Head of caudate nucleus (tissue), 42 donors: ENCODE measurements at regions not wholly inside any gene's neighbourhood (a gene's known extent, or its start where the extent isn't known, plus 50 kb on each side); places are given as distances from the start of the nearest gene placed in this dataset.
A peak's percentile ranks its signal among the peaks of the same experiment; 100 is the strongest.

ENCODE experiments used
- DNase-seq, 42 donors: peaks; one replicate each; pipeline versions ENCODE4 v3.0.0 to v3.0.0-alpha.2; 2020 to 2021; ENCODE audit warnings: mixed read lengths in 7 of 42
- intact Hi-C: fragments of 100-400 bp; cut with DNase I; formaldehyde crosslinking; loops from one replicate; pipeline ENCODE4 v1.15.0; 2022

DNA sequence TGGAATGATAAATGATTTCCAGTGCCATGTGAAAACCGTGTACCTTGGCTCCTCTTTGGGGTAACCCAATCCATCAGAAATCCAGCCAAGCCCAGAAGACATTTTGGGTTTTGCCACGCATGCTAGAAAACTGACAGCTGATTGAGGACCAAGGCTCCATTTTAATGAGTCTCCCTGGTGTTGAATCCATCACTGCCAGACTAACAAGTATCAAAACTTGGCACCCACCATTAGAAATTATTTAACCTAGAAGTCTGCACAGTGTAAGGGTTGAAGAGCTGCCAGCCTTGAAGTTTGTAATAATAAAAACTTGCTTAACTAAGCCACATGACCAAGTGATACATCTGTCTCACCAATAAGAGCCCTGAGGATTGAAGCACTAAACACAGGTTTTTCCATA, 369.9 kb downstream of the DNAH5 start:
- no peak for DNase-seq
- intact Hi-C loops: no loop called here

DNA sequence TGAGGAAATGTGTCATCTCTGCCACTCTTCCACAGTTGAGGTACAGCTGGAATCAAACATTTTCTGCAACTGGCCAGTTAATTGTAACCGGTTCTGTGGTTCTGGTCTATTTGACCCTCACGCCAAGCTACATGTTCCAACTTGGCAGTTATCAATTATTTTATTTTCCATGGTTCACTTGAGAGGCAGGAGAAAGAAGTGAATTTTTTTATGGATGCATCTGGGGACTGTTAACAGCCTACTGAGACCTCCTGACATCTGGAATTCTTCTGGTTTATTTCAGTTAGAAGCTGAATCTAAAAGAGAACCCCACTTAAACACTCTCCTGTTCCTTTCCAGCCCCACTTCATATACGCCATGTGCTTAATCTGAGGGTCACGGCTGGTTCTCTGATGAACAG, 372.3 kb downstream of the DNAH5 start:
- DNase-seq: no peak
- intact Hi-C loops: no loop called here

DNA sequence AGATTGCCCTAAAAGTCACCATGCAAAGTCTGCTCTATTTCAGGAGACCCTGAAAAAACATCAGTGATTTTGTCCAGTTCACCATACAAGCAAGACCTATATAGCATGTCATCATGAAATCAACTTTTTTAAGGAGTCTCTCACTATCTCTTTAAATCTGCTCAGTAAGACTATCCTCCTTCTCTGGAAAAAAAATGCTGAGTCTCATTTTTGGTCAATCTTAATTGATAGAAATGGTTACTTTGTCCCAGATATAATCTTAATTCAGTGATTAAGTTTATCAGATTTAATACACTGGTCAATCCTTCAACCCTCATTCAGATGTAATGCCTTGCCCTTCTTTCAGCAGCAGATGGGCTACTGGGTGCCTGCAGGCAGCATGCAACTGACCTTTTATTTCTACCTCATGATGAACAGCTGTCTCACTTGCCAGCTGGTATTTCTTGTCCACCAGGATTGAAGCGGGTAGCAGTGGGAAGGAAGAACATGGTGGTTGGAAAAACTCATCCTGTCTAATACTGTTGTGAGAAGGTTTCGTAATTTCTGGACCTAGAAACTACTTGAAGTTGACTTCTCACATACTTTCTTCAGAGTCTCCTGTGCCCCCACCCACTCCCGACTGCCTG, 375.3 kb downstream of the DNAH5 start:
- intact Hi-C loops: no loop called here
- no peak for DNase-seq

DNA sequence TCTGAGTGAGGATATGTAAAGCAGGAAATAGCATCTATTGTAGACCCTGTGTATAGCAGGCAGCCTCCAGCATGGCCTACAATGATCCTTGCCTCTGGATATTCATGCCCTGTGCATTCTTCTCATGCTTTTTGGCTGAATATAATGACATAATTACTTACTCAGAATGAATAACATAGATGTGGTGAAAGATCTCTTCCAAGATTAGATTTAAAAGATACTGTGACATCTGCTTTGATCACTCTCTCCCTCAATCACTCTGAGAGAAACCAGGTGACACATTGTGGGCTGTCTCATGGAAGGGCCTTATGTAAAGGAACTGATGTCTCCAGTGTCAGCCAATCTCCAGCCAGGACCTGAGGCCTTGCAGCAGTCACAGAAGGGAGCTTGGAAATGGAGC, 376.7 kb downstream of the DNAH5 start:
- DNase-seq: no peak
- intact Hi-C loops: no loop called here

GRCh38 chr5:13566871-13567339, 377.6 kb downstream of the DNAH5 start:
- intact Hi-C loops: no loop called here

DNA sequence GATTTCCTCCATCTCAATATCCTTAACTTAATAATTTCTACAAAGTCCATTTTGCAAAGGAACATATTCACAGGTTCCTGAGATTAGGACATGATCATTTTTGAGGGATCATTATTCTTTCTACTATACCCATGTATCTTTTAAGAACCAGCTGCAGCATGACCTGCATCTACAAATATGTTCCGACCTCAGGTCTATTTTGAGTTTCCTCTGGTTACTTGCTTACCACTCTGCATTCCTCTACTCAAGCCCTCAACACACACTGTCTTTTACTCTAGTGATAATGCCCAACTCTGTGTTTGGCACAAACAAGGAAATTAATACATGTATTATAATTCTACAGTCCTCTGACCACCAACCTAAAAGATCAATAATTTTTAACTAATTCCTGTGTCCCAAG, 386.1 kb downstream of the DNAH5 start:
- intact Hi-C loops: no loop called here
- no peak for DNase-seq

More at GRCh38 chr5:13566871-13567339, 377.6 kb downstream of the DNAH5 start:
- no peak for DNase-seq

DNA sequence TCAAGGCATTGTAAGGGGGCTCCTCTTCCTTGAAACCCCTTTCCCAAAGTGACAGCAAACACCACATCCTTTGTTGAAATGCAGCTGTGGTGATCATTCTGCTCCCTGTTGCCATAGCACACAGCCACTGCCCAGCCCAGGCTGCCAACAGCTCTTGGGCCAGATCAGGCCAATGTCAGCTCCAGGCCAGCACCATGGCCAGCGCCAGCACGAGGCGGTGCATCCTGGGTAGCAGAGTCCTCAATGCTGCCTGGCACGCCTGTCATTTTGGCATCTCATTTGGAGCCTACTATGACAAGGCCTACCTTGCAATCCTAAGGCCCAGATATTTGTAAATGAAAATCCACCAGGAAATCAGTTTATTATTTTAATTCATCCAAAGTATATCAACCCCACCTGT, 390.6 kb downstream of the DNAH5 start:
- peak in 11 of 42 donors; percentile 2 to 44 (median 12) for DNase-seq

DNA sequence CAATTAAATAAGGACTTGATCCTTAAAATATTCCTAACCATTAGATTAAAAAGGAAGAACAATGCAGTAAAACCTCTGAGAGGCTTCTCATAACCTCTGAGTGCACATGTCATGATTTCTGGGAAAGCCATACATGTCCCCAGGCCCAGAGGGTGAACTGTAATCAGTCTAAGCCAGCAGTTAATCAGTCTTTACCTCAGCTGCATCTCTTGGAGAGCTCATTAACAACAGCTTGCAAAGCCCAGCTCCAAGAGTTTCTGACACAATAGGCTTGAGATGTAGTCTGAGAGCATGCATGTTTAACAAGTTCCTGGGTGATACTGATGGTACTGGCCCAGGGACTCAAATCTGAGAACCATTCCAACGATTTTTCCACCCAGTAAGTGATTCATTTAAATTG, 392.1 kb downstream of the DNAH5 start:
- intact Hi-C loops: no loop called here
- DNase-seq: no peak

More for the DNA sequence above, 390.6 kb downstream of the DNAH5 start:
- intact Hi-C loops: no loop called here

GRCh38 chr5:13551645-13552044, 392.8 kb downstream of the DNAH5 start:
- no peak for DNase-seq
- intact Hi-C loops: no loop called here

DNA sequence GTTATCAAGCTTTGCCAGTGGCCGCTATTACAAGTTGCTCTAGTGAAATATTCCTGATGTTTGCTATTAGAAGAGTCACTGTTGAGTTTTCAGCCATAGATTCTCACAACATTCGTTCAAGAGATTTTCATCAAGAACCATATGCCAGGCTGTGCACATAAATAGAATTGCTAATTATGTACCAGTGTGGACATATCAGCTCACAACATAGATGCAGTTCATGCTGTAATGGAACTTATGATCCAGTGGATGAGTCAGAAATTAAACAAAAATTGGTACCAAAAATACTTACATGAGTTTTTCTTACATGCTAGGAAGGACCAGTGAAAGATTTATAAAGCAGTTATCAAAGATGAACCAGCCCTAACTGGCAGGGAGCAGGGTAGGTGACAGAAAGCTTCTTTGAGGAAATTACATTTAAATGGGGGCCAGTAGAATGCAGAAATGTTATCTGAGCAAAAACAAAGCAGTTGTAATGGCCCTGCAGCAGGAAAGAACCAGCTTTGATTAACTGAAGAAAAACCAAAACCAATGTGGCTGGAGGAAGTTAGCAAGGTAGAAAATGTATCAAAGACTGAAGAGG, 404.2 kb downstream of the DNAH5 start:
- no peak for DNase-seq
- intact Hi-C loops: no loop called here

- no peak for DNase-seq
- intact Hi-C loops: no loop called here
Measured at GRCh38 chr5:13536933-13537332, 407.6 kb downstream of the DNAH5 start.

GRCh38 chr5:13533833-13534232, 410.7 kb downstream of the DNAH5 start:
- DNase-seq: no peak

DNA sequence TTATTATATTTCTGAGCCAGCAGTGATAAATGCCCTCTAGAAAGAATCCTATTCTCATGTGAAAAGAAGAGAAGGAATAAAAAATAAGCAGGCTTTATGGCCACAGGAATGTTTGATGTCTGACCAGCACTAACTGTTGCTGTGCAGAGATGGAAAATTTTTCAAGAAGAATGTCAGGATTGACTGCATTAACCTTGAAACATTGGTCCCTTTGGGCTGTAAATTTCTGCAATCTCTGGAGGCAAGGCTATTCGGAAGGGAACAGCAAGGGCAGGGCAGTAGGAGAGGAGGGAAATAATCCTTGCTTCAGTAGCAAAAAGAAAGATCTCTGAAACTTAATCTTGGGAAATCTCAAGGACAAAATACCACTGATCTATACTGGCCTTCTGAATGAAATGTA, 415.2 kb downstream of the DNAH5 start:
- intact Hi-C loops: no loop called here
- DNase-seq: no peak

More at GRCh38 chr5:13533833-13534232, 410.7 kb downstream of the DNAH5 start:
- intact Hi-C loops: no loop called here

DNA sequence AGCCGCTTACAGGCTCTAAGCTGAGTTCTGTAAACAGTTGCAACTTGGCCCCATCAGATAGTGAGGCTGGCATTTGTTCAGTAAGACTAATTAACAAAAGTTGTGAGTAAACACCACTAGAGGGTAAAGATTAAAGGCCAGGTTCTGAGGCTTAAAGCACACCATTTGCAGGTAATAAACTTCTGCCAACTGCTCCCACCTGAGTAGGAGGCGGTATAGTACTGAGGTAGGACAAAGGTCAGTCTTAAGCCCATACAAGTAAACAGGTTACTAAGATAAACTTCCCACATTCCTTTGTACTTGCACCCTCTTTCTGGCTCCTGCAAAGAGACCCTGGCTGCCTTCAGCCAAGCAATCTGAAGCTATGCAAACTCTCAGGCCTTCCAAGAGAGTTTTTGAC, 419.6 kb downstream of the DNAH5 start:
- intact Hi-C loops: no loop called here
- no peak for DNase-seq

- DNase-seq: no peak
- intact Hi-C loops: no loop called here
Measured at GRCh38 chr5:13519131-13519530, 425.4 kb downstream of the DNAH5 start.

DNA sequence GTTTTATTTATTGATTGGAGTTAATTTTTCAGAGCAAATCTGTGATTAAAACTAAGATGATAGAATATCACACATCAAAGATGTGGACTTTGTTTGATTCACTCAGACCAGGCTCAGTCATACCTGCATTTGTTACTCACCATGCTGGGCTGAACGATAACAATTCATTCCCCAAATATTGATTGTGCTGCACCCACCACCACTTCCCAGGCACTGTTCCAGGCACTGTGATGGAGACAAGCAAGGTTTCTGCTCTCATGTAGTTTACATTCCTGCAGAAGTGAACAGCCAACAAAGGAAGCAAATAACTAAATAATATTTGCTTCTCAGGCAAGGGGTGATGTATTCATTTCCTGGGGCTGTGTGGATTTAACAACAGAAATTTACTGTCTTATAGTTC, 428.3 kb downstream of the DNAH5 start:
- no peak for DNase-seq
- intact Hi-C loops: no loop called here

- no peak for DNase-seq
- intact Hi-C loops: no loop called here
Measured at GRCh38 chr5:13511442-13511841, 433.0 kb downstream of the DNAH5 start.

DNA sequence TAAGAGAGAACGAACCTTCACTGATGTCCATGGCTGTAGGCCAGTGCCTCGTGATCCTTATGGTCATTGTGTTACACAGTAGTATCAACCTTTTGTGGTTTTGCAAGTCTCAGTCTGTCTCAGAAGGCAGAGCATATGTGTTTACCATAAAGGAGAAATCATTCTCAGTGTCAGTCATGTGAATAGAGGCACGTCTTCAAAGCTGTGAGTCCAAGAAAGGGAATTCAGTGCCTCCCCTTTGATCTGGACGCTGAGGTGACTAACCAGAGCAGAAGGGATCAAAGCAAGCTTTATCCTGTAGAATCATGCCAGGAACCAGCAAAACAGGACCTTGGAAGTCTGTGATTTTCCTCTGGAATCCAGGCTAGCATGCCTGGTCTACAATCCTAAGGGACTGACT, 433.9 kb downstream of the DNAH5 start:
- DNase-seq: no peak
- intact Hi-C loops: no loop called here

DNA sequence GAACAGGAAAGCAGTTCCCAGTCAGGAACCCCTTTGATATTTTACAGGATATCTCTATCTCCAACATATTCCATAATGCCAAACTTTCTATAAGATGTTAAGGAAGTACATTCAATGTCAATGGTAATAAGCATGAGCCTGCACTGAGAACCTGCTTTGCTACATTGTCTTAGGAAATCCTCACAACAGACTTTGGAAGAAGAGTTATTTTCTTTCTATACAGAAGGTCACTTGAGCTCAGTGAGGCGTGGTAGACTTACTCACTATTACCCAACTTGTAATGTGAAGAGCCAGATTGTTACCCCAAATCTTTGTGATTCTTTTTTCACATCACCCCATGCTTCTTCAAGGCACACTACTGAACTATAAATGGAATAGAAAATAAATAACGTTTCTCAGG, 435.9 kb downstream of the DNAH5 start:
- DNase-seq: no peak

DNA sequence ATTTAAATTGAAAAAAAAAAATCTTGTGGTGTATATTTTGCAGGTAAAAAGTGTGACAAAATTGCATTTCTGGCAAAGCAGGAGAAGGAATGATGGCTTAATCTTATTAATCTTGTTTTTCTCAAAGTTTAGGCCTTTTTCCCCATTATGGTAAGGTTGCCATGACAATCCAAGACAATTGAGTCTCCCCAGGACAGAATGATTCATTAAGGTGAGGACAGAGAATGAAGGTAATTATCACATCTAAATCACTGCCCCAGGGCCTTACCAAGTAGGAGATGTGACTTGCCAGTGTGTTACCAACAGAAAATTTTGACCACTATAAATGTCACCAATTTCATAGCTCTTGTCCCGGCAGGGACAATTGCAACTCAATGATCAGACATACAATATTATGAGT, 439.2 kb downstream of the DNAH5 start:
- no peak for DNase-seq
- intact Hi-C loops: no loop called here

More for the DNA sequence above, 435.9 kb downstream of the DNAH5 start:
- intact Hi-C loops: no loop called here

DNA sequence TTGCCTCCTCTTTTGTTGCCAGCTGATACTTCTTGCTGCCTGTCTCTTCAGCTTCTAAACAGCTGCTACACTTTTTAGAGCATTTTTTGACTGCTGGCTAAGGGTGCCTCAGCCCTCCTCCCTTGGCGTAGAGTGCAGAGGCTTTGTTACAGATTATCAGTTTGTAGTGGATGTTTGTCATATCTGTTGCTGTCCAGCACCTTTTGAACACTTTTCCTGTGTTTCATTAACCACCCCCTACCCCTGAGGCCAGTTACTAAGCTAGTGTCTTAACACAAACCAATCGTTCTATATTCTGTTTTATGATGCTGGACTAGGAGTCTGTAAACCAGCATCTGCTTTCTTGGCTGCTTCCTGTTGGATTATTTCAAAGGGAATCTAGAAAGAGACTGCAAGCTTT, 441.5 kb downstream of the DNAH5 start:
- intact Hi-C loops: no loop called here

More for the DNA sequence above, 441.5 kb downstream of the DNAH5 start:
- no peak for DNase-seq
